ENCODE measurements at regions not wholly inside any gene's neighbourhood (a gene's known extent, or its start where the extent isn't known, plus 50 kb on each side); places are given as distances from the start of the nearest gene placed in this dataset.

DNA sequence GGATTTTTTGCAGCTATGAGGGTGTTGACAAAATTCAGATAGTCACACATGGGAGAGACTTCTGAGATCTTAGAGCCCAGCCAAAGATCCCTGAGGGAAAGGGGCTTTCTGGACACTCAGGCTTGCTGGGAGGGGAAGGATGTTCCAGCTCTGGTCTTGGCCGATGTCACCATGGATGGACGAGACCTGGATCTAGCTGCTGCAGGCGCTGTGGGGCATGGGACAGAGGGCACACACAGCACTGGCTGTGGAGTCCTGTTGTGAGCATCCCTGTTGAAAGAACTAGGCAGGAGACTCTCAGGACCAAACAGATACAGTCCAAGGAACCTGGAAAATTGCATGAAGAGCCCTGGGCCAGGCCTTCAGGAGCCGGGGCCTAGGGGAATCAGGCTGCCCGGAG lies 80.1 kb upstream of the SDK2 start:
- TF ChIP-seq, protein P1, sequence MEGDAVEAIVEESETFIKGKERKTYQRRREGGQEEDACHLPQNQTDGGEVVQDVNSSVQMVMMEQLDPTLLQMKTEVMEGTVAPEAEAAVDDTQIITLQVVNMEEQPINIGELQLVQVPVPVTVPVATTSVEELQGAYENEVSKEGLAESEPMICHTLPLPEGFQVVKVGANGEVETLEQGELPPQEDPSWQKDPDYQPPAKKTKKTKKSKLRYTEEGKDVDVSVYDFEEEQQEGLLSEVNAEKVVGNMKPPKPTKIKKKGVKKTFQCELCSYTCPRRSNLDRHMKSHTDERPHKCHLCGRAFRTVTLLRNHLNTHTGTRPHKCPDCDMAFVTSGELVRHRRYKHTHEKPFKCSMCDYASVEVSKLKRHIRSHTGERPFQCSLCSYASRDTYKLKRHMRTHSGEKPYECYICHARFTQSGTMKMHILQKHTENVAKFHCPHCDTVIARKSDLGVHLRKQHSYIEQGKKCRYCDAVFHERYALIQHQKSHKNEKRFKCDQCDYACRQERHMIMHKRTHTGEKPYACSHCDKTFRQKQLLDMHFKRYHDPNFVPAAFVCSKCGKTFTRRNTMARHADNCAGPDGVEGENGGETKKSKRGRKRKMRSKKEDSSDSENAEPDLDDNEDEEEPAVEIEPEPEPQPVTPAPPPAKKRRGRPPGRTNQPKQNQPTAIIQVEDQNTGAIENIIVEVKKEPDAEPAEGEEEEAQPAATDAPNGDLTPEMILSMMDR (IDR thresholded peaks at IDR 0.05), result no peak
- TF ChIP-seq POLR2A (IDR thresholded peaks at IDR 0.05), result no peak
